ENCODE measurements at regions not wholly inside any gene's neighbourhood (a gene's known extent, or its start where the extent isn't known, plus 50 kb on each side); places are given as distances from the start of the nearest gene placed in this dataset.

DNA sequence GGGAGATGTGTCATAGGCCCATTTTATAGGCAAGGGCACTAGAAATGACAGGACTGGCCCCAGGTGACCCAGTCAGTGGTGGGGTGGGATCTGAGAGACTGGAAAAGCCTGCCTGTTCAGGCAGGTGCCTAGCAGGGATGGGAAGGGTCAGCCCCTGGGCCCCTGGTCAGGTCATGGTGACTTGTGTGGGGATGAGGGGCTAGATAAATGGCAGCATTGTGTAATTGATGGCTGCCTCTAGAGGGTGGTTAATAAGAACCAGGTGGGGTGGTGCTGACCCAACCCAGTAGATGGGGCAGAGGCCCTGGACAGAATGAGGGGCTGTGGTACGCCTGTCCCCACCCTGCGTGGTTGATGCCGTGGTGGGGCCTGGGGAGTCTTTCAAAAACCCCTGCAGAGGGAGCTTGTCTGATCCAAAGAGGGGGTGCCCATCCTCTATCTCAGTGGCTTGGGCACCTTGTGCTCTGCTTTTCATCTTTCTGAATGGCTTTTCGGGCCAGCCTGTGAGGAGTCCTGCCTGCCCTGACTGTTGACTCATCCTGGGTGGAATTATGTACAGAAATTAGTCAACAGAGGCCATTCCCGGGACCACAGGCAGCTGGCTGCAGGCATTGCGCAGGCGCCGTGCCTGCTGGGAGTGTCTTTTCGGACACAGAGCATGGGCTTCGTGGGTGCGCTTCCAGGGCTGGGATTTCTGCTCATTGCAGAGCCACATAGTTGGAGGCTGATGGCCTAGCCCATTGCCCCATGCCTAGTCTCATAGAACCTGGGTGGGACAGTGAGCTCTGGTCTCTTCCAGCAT, 93.6 kb upstream of the PITX1 start:
- H3K36me3 ChIP-seq (ENCODE audit: control insufficient read depth in 2 of 2, extremely low read depth in 1 of 2, insufficient read depth in 2 of 2, low read length in 2 of 2) = no peaks in the 10 kb centered on the region
- H3K9me1 ChIP-seq (replicated peaks; ENCODE audit: control insufficient read depth, extremely low read depth, insufficient read depth, low read length) = no peaks in the 10 kb centered on the region
- H3K4me3 ChIP-seq (replicated peaks in 1 of 3; ENCODE audit: insufficient read depth in 1 of 3, low read depth in 1 of 3, low read length in 3 of 3) = no peak overlapping the region
- ChIA-PET POLR2A (no interaction called here), CTCF (no interaction called here)
- FAIRE-seq (no peak), DNase-seq (ENCODE audit: low read depth, low spot score) (no peak)
- intact Hi-C loops (cut with micrococcal nuclease) = no loop called here
- BruUV-seq (replicated peaks) = no TSS peak
- no peak overlapping the region for H3K9ac ChIP-seq (replicated peaks; ENCODE audit: extremely low read depth, insufficient read depth, low read length)
- dilution Hi-C loops (cut with MboI; ENCODE audit: extremely low pct_ligation_motif_present, low sequenced_read_pairs) = no loop called here
- no peak overlapping the region for H3K27ac ChIP-seq (ENCODE audit: insufficient read depth, low read depth, low read length)
- no peaks in the 10 kb centered on the region for H3K9me3 ChIP-seq (replicated peaks; ENCODE audit: control insufficient read depth, insufficient read depth, low read length)
- no peaks in the 10 kb centered on the region for H4K20me1 ChIP-seq (replicated peaks; ENCODE audit: control insufficient read depth, extremely low read depth, insufficient read depth, low read length)
- TF ChIP-seq MYC (IDR thresholded peaks at IDR 0.05; ENCODE audit: low read depth, low read length) (no peak), MAX (IDR thresholded peaks at IDR 0.05; ENCODE audit: insufficient read depth, insufficient read length) (no peak), FOS (IDR thresholded peaks at IDR 0.05; ENCODE audit: borderline replicate concordance, insufficient read depth, low read length) (no peak), JUN (IDR thresholded peaks at IDR 0.05; ENCODE audit: borderline replicate concordance, insufficient read depth, insufficient read length, low read depth) (no peak), CTCF (IDR thresholded peaks at IDR 0.05; ENCODE audit: extremely low read depth in 1 of 2, insufficient read depth in 1 of 2, low read depth in 1 of 2, low read length in 2 of 2) (no peak), POLR2A (IDR thresholded peaks at IDR 0.05; ENCODE audit: low read depth, low read length) (no peak), POLR2AphosphoS5 (IDR thresholded peaks at IDR 0.05; ENCODE audit: insufficient read depth, low read depth, low read length) (no peak), GATA2 (IDR thresholded peaks at IDR 0.05; ENCODE audit: insufficient read depth, insufficient read length, low read depth, low read length) (no peak)
- H3K4me2 ChIP-seq (ENCODE audit: insufficient read depth, low read length) = no peak overlapping the region
- peaks cover 0 to 4% of the 10 kb centered on the region in 2 experiments for H3K27me3 ChIP-seq (ENCODE audit: control insufficient read depth in 2 of 2, insufficient read depth in 2 of 2, low read length in 2 of 2)
- no peaks in the 10 kb centered on the region for H3K4me1 ChIP-seq (ENCODE audit: control insufficient read depth, extremely low read depth, insufficient read depth, low read length)
- no peaks in the 10 kb centered on the region for H3K79me2 ChIP-seq (ENCODE audit: control insufficient read depth, insufficient read depth, low read length)
- no peak overlapping the region for H2AFZ ChIP-seq (ENCODE audit: low read depth, low read length)
